PC-3 (cell line): ENCODE measurements at regions not wholly inside any gene's neighbourhood (a gene's known extent, or its start where the extent isn't known, plus 50 kb on each side); places are given as distances from the start of the nearest gene placed in this dataset.

Experiments
- EZH2 ChIP-seq: fragments of 300-600 bp; sonication (generic); IDR thresholded peaks from one replicate; pipeline ENCODE4 v1.6.1; 2017; ENCODE audit warnings: antibody characterized with exemption, mild to moderate bottlenecking, low read length; ENCODE audit not compliant: unreplicated experiment
- EZH2phosphoT487 ChIP-seq: fragments of 300-600 bp; sonication (generic); IDR thresholded peaks from 2 replicates; pipeline ENCODE4 v1.6.1; 2018; ENCODE audit warnings: mild to moderate bottlenecking, antibody characterized with exemption, low read length, borderline replicate concordance
- TF ChIP-seq, protein P1 (sequence below): fragments of 300-600 bp; sonication (generic); conservative IDR thresholded peaks from 2 replicates; pipeline ENCODE4 v1.5.1; 2017; ENCODE audit warnings: antibody characterized with exemption, low read depth, mild to moderate bottlenecking, low read length

DNA sequence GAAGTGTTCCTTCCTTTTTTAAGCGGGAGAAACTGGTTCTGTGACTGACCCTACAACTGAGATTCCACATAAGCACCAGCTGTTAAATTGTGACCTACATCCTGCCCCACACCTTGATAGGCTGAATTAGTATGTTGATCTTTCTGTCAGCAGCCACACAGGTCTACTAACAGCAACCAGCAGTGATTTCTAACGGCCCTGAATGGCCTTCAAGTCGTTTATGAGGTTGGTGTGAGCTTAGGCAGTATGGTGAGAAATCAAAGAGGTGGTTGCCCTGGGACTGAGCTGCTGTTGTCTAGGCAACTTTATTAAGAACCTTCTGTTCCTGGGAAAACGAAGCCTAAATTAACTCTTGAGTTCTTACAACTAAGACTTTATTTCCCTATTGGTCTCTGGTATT is 197.2 kb upstream of the FSHR start:
- TF ChIP-seq, protein P1, sequence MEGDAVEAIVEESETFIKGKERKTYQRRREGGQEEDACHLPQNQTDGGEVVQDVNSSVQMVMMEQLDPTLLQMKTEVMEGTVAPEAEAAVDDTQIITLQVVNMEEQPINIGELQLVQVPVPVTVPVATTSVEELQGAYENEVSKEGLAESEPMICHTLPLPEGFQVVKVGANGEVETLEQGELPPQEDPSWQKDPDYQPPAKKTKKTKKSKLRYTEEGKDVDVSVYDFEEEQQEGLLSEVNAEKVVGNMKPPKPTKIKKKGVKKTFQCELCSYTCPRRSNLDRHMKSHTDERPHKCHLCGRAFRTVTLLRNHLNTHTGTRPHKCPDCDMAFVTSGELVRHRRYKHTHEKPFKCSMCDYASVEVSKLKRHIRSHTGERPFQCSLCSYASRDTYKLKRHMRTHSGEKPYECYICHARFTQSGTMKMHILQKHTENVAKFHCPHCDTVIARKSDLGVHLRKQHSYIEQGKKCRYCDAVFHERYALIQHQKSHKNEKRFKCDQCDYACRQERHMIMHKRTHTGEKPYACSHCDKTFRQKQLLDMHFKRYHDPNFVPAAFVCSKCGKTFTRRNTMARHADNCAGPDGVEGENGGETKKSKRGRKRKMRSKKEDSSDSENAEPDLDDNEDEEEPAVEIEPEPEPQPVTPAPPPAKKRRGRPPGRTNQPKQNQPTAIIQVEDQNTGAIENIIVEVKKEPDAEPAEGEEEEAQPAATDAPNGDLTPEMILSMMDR = no peak
- TF ChIP-seq EZH2 = no peak
- TF ChIP-seq EZH2phosphoT487 = no peak
